H1 (cell line): ENCODE measurements at regions not wholly inside any gene's neighbourhood (a gene's known extent, or its start where the extent isn't known, plus 50 kb on each side); places are given as distances from the start of the nearest gene placed in this dataset.

Experiments used
- CTCF ChIA-PET: fragments of 300-600 bp; sonication (Branson Sonifier 250); formaldehyde crosslinking; loops from one replicate; lab custom pipeline; 2021; ENCODE audit not compliant: partially characterized antibody; lab: Charles Lee
- POLR2A ChIA-PET: fragments of 300-600 bp; sonication (Branson Sonifier 250); formaldehyde crosslinking; loops from one replicate; lab custom pipeline; 2021; ENCODE audit warnings: inconsistent platforms; ENCODE audit not compliant: partially characterized antibody; lab: Charles Lee
- DNase-seq, 2 experiments: peaks; one replicate each; pipeline versions ENCODE4 v3.0.0 to v3.0.0-alpha.2; 2010 to 2022; ENCODE audit warnings: low spot score in 2 of 2, low read depth in 1 of 2, mixed read lengths in 1 of 2
- FAIRE-seq: peaks from 2 replicates; lab custom pipeline; 2011; peaks lifted over from hg19 to GRCh38; lab: Jason Lieb, UNC
- H2AFZ ChIP-seq: 2 replicates; pipeline ENCODE4 v1.8.1; 2012; ENCODE audit warnings: low read length, inconsistent platforms
- H2AK5ac ChIP-seq: 2 replicates; pipeline ENCODE4 v1.6.1; 2013; ENCODE audit warnings: low read depth, low read length
- H2BK120ac ChIP-seq: replicated peaks from 2 replicates; pipeline ENCODE3; 2013; ENCODE audit warnings: low read depth, low read length, inconsistent platforms
- H2BK12ac ChIP-seq: 2 replicates; pipeline ENCODE4 v1.6.1; 2013; ENCODE audit warnings: low read depth, low read length
- H2BK15ac ChIP-seq: 2 replicates; pipeline ENCODE4 v1.6.1; 2013; ENCODE audit warnings: low read length
- H2BK20ac ChIP-seq: 2 replicates; pipeline ENCODE4 v1.6.1; 2013; ENCODE audit warnings: low read length
- H2BK5ac ChIP-seq: 2 replicates; pipeline ENCODE4 v1.6.1; 2013; ENCODE audit warnings: low read depth, low read length
- H3K14ac ChIP-seq: 2 replicates; pipeline ENCODE4 v1.6.1; 2013; ENCODE audit warnings: inconsistent platforms; ENCODE audit not compliant: insufficient read length
- H3K18ac ChIP-seq: 2 replicates; pipeline ENCODE4 v1.6.1; 2013; ENCODE audit warnings: low read length; ENCODE audit errors: extremely low read depth
- H3K23ac ChIP-seq: 2 replicates; pipeline ENCODE4 v1.6.1; 2013; ENCODE audit warnings: inconsistent platforms; ENCODE audit not compliant: insufficient read length
- H3K23me2 ChIP-seq: 2 replicates; pipeline ENCODE4 v1.6.1; 2013; ENCODE audit warnings: low read depth, low read length
- H3K27ac ChIP-seq: 2 replicates; pipeline ENCODE4 v1.6.1; 2011; ENCODE audit warnings: low read depth, low read length, inconsistent platforms
- H3K27me3 ChIP-seq, 4 experiments: replicated peaks in 1 of 4; 1 replicate in 1 of 4; 2 replicates in 3 of 4; pipeline versions ENCODE4 v1.6.1 to v1.8.1; 2011 to 2013; ENCODE audit warnings: low read length in 3 of 4, mild to moderate bottlenecking in 3 of 4, inconsistent platforms in 2 of 4, mixed read lengths in 2 of 4, moderate library complexity in 1 of 4; ENCODE audit not compliant: control insufficient read depth in 3 of 4, insufficient read depth in 3 of 4; ENCODE audit errors: extremely low read depth in 1 of 4
- H3K36me3 ChIP-seq, 4 experiments: 2 replicates each; pipeline versions ENCODE4 v1.6.1 to v1.8.1; 2011 to 2013; ENCODE audit warnings: mild to moderate bottlenecking in 4 of 4, low read length in 3 of 4, moderate library complexity in 2 of 4, control low read depth in 1 of 4, inconsistent platforms in 1 of 4; ENCODE audit not compliant: insufficient read depth in 4 of 4, control insufficient read depth in 2 of 4
- H3K4ac ChIP-seq: replicated peaks from 2 replicates; pipeline ENCODE3; 2013; ENCODE audit warnings: low read length, low read depth, mixed read lengths, inconsistent platforms; ENCODE audit not compliant: insufficient read length
- H3K4me1 ChIP-seq, 4 experiments: replicated peaks in 1 of 4; 1 replicate in 1 of 4; 2 replicates in 3 of 4; pipeline versions ENCODE4 v1.6.1 to v1.8.1; 2011 to 2013; ENCODE audit warnings: low read length in 3 of 4, inconsistent platforms in 2 of 4, mixed read lengths in 1 of 4; ENCODE audit not compliant: insufficient read depth in 4 of 4, control insufficient read depth in 3 of 4
- H3K4me2 ChIP-seq, 2 experiments: 2 replicates each; pipeline versions ENCODE4 v1.6.1 to v1.8.1; 2011 to 2013; ENCODE audit warnings: low read depth in 2 of 2, low read length in 2 of 2, control low read depth in 1 of 2, inconsistent platforms in 1 of 2, mild to moderate bottlenecking in 1 of 2; ENCODE audit not compliant: insufficient read depth in 1 of 2
- H3K4me3 ChIP-seq, 4 experiments: fragments of 200-600, 300-600 bp in 1 of 4; sonication (generic), shearing (Covaris generic), sonication (Bioruptor Twin) in 1 of 4; 2 replicates each; pipeline versions ENCODE4 v1.5.1 to v1.8.1; 2011 to 2016; ENCODE audit warnings: low read length in 4 of 4, low read depth in 3 of 4, control low read depth in 2 of 4, inconsistent platforms in 2 of 4, mild to moderate bottlenecking in 2 of 4, mixed read lengths in 1 of 4, moderate library complexity in 1 of 4; ENCODE audit not compliant: insufficient read depth in 2 of 4; ENCODE audit errors: extremely low read depth in 1 of 4
- H3K56ac ChIP-seq: replicated peaks from 2 replicates; pipeline ENCODE3; 2013; ENCODE audit warnings: low read depth, mild to moderate bottlenecking, mixed read lengths, low read length, inconsistent platforms; ENCODE audit not compliant: insufficient read length
- H3K79me1 ChIP-seq: 2 replicates; pipeline ENCODE4 v1.6.1; 2013; ENCODE audit warnings: low read depth, low read length, control low read depth
- H3K79me2 ChIP-seq, 2 experiments: 2 replicates each; pipeline versions ENCODE4 v1.6.1 to v1.8.1; 2012 to 2013; ENCODE audit warnings: low read length in 2 of 2, mild to moderate bottlenecking in 2 of 2, inconsistent platforms in 1 of 2; ENCODE audit not compliant: insufficient read depth in 2 of 2, control insufficient read depth in 1 of 2
- H3K9ac ChIP-seq, 4 experiments: replicated peaks in 1 of 4; 1 replicate in 1 of 4; 2 replicates in 3 of 4; pipeline versions ENCODE4 v1.6.1 to v1.8.1; 2011 to 2013; ENCODE audit warnings: low read depth in 3 of 4, low read length in 3 of 4, control low read depth in 2 of 4, mild to moderate bottlenecking in 2 of 4, moderate library complexity in 2 of 4, inconsistent platforms in 1 of 4; ENCODE audit errors: extremely low read depth in 1 of 4
- H3K9me3 ChIP-seq, 2 experiments: 2 replicates each; pipeline versions ENCODE4 v1.6.1 to v1.8.1; 2012 to 2013; ENCODE audit warnings: mild to moderate bottlenecking in 2 of 2, moderate library complexity in 2 of 2, control low read depth in 1 of 2, inconsistent platforms in 1 of 2, low read depth in 1 of 2, low read length in 1 of 2, mixed read lengths in 1 of 2; ENCODE audit not compliant: insufficient read depth in 2 of 2
- H4K20me1 ChIP-seq, 2 experiments: replicated peaks in 1 of 2; 2 replicates each; pipeline versions ENCODE3 to v1.8.1; 2011 to 2013; ENCODE audit warnings: inconsistent platforms in 2 of 2, low read length in 2 of 2, mild to moderate bottlenecking in 1 of 2; ENCODE audit not compliant: insufficient read depth in 2 of 2, control insufficient read depth in 1 of 2
- H4K5ac ChIP-seq: 2 replicates; pipeline ENCODE4 v1.6.1; 2013; ENCODE audit warnings: low read length, low read depth, mixed read lengths, inconsistent platforms; ENCODE audit not compliant: insufficient read length
- H4K8ac ChIP-seq: 2 replicates; pipeline ENCODE4 v1.8.0; 2013; ENCODE audit warnings: mild to moderate bottlenecking, moderate library complexity, low read length, inconsistent platforms; ENCODE audit not compliant: insufficient read depth; ENCODE audit errors: extremely low read depth
- H4K91ac ChIP-seq: replicated peaks from 2 replicates; pipeline ENCODE3; 2013; ENCODE audit warnings: low read length, mixed read lengths, inconsistent platforms; ENCODE audit not compliant: insufficient read length
- BRCA1 ChIP-seq: IDR thresholded peaks from 2 replicates; pipeline ENCODE4 v1.6.1; 2012; ENCODE audit warnings: low read depth, low read length, improper control_type of control experiment
- CBX5 ChIP-seq: fragments of 300-800, 300-1000 bp; sonication (generic); IDR thresholded peaks from 2 replicates; pipeline ENCODE4 v1.7.1; 2016; ENCODE audit warnings: antibody characterized with exemption, low read length, low read depth
- CBX8 ChIP-seq: fragments of 300-800, 300-1000 bp; sonication (generic); IDR thresholded peaks from 2 replicates; pipeline ENCODE4 v1.7.1; 2016; ENCODE audit warnings: low read depth, low read length, borderline replicate concordance
- EP300 ChIP-seq, 2 experiments: IDR thresholded peaks; 1 replicate in 1 of 2; 2 replicates in 1 of 2; pipeline ENCODE4 v1.6.1; 2011 to 2012; ENCODE audit warnings: low read depth in 2 of 2, low read length in 2 of 2, mild to moderate bottlenecking in 2 of 2, borderline replicate concordance in 1 of 2, inconsistent platforms in 1 of 2, moderate library complexity in 1 of 2
- GTF2F1 ChIP-seq: IDR thresholded peaks from 2 replicates; pipeline ENCODE4 v1.6.1; 2012; ENCODE audit warnings: low read depth, low read length, improper control_type of control experiment, borderline replicate concordance
- KDM5A ChIP-seq: fragments of 200-600 bp; IDR thresholded peaks from 2 replicates; pipeline ENCODE4 v1.7.1; 2012; ENCODE audit warnings: mild to moderate bottlenecking, low read length, inconsistent platforms, mixed read lengths
- POLR2A ChIP-seq, 2 experiments: IDR thresholded peaks; 1 replicate in 1 of 2; 2 replicates in 1 of 2; pipeline ENCODE4 v1.6.1; 2011; ENCODE audit warnings: low read depth in 2 of 2, low read length in 2 of 2, mild to moderate bottlenecking in 2 of 2; ENCODE audit errors: control extremely low read depth in 1 of 2
- RFX5 ChIP-seq: IDR thresholded peaks from 2 replicates; pipeline ENCODE4 v1.6.1; 2011; ENCODE audit warnings: low read depth, low read length, improper control_type of control experiment, borderline replicate concordance
- TAF7 ChIP-seq: optimal IDR thresholded peaks from 2 replicates; pipeline ENCODE3; 2011; ENCODE audit warnings: low read depth, mild to moderate bottlenecking, inconsistent platforms, low read length, moderate library complexity, borderline replicate concordance
- TCF12 ChIP-seq: IDR thresholded peaks from 2 replicates; pipeline ENCODE4 v1.6.1; 2011; ENCODE audit warnings: low read depth, mild to moderate bottlenecking, low read length
- WGBS, 2 experiments: shearing (Covaris generic) in 1 of 2; methylation state at CpG; one replicate each; pipeline versions ENCODE4 v1.1.6 to v1.1.7; 2013 to 2015; ENCODE audit warnings: low lambda C conversion rate in 2 of 2, mixed read lengths in 2 of 2, inconsistent platforms in 1 of 2, low coverage in 1 of 2, missing lambda C conversion rate in 1 of 2; ENCODE audit not compliant: insufficient replicate concordance in 2 of 2, insufficient coverage in 1 of 2, insufficient read length in 1 of 2; ENCODE audit errors: extremely low coverage in 1 of 2, missing lambda C conversion rate in 1 of 2; 5-methylcytosine and 5-hydroxymethylcytosine counted together
- TF ChIP-seq, protein P1 (sequence below), 3 experiments: IDR thresholded peaks; 1 replicate in 2 of 3; 2 replicates in 1 of 3; pipeline versions ENCODE4 v1.5.1 to v1.6.1; 2011; ENCODE audit warnings: low read length in 3 of 3, mild to moderate bottlenecking in 3 of 3, inconsistent platforms in 2 of 3, low read depth in 1 of 3, moderate library complexity in 1 of 3; ENCODE audit not compliant: insufficient read depth in 1 of 3; ENCODE audit errors: control extremely low read depth in 1 of 3
- TF ChIP-seq, protein P2 (sequence below): IDR thresholded peaks from 2 replicates; pipeline ENCODE4 v1.6.1; 2012; ENCODE audit warnings: inconsistent platforms

DNA sequence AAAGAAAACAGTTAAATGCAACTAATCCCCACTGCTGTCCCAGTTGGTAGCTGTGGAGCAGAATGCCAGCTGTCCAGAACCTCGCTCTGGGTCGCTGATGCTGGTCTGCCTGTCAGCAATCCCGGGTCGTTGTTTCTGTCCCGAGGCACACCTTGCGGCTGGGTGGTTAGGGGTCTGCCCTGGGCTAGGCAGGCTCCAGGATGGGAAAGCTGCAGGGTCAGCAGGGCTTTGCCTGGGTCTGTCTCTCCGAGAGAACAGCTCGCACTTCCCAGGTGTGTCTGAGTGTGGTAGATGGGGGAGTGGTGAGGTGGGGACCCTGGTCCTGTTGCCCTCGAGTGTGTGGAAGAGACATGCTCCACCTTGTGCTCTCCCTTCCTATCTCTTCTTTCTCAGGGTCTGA is 261.2 kb downstream of the CLIC5 start:
- H3K23ac ChIP-seq: no peak overlapping the region
- H3K9ac ChIP-seq: no peak overlapping the region
- no peaks in the 10 kb centered on the region for H3K27me3 ChIP-seq
- H3K14ac ChIP-seq: no peak overlapping the region
- no peak overlapping the region for H4K91ac ChIP-seq
- no peak for DNase-seq
- CTCF ChIA-PET: interaction anchor here (0.7 to 1.0 kb wide), 2 partner anchors 168 to 207 kb away, joined by 3 read pairs; no protein-coding TSS in a partner anchor
- no peak overlapping the region for H3K27ac ChIP-seq
- H3K4me3 ChIP-seq: no peak overlapping the region
- H4K20me1 ChIP-seq: no peaks in the 10 kb centered on the region
- no peak overlapping the region for H2BK15ac ChIP-seq
- no peak overlapping the region for H3K4ac ChIP-seq
- H2BK20ac ChIP-seq: no peak overlapping the region
- H2AK5ac ChIP-seq: no peak overlapping the region
- no peak overlapping the region for H2BK120ac ChIP-seq
- no peak overlapping the region for H2BK12ac ChIP-seq
- no peak overlapping the region for H4K5ac ChIP-seq
- H2AFZ ChIP-seq: no peak overlapping the region
- no peaks in the 10 kb centered on the region for H3K36me3 ChIP-seq
- no peak for FAIRE-seq
- no peak overlapping the region for H2BK5ac ChIP-seq
- H4K8ac ChIP-seq: no peak overlapping the region
- no peaks in the 10 kb centered on the region for H3K79me2 ChIP-seq
- H3K56ac ChIP-seq: no peak overlapping the region
- POLR2A ChIA-PET: no interaction called here
- no peaks in the 10 kb centered on the region; the same call in 1 of the 2 replicates for H3K23me2 ChIP-seq
- H3K4me1 ChIP-seq: 0 out of 7 replicates have a peak, but pooled peaks cover 0 to 2% (median 0%) of the 10 kb centered on the region in 4 experiments
- no peaks in the 10 kb centered on the region for H3K9me3 ChIP-seq
- 94% methylated on average over 9 of the region's 9 CpGs; no CpG with 5 or more reads in 1 of the 2 experiments for WGBS, 2 experiments
- no peak overlapping the region for H3K4me2 ChIP-seq
- no peak overlapping the region for H3K18ac ChIP-seq
- no peaks in the 10 kb centered on the region for H3K79me1 ChIP-seq
- TF ChIP-seq, protein P1, sequence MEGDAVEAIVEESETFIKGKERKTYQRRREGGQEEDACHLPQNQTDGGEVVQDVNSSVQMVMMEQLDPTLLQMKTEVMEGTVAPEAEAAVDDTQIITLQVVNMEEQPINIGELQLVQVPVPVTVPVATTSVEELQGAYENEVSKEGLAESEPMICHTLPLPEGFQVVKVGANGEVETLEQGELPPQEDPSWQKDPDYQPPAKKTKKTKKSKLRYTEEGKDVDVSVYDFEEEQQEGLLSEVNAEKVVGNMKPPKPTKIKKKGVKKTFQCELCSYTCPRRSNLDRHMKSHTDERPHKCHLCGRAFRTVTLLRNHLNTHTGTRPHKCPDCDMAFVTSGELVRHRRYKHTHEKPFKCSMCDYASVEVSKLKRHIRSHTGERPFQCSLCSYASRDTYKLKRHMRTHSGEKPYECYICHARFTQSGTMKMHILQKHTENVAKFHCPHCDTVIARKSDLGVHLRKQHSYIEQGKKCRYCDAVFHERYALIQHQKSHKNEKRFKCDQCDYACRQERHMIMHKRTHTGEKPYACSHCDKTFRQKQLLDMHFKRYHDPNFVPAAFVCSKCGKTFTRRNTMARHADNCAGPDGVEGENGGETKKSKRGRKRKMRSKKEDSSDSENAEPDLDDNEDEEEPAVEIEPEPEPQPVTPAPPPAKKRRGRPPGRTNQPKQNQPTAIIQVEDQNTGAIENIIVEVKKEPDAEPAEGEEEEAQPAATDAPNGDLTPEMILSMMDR (IDR thresholded peaks at IDR 0.05; ENCODE audit: control extremely low read depth in 1 of 3, insufficient read depth in 1 of 3, low read depth in 1 of 3, low read length in 3 of 3): no peak
- TF ChIP-seq RFX5 (no peak), GTF2F1 (no peak), KDM5A (no peak), BRCA1 (no peak), EP300 (IDR thresholded peaks at IDR 0.05; ENCODE audit: borderline replicate concordance in 1 of 2, low read depth in 2 of 2, low read length in 2 of 2) (no peak), TAF7 (no peak), TCF12 (no peak), CBX5 (no peak), POLR2A (IDR thresholded peaks at IDR 0.05; ENCODE audit: control extremely low read depth in 1 of 2, low read depth in 2 of 2, low read length in 2 of 2) (no peak), CBX8 (no peak)
- TF ChIP-seq, protein P2, sequence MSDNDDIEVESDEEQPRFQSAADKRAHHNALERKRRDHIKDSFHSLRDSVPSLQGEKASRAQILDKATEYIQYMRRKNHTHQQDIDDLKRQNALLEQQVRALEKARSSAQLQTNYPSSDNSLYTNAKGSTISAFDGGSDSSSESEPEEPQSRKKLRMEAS: no peak
